Stimulated activated CD4-positive, alpha-beta T cell treated with anti-CD3 and anti-CD28 coated beads, Interleukin-1b, Interleukin-23, amount 100 ng/mL, for 4 hours (primary cell): ENCODE measurements at regions not wholly inside any gene's neighbourhood (a gene's known extent, or its start where the extent isn't known, plus 50 kb on each side); places are given as distances from the start of the nearest gene placed in this dataset.

ENCODE experiments used
- DNase-seq, 2 donors: peaks; one replicate each; pipeline ENCODE4 v3.0.0-alpha.2; 2020; ENCODE audit warnings: low read depth in 2 of 2

- no peak for DNase-seq
These were observed 264.2 kb downstream of the INSC start for GRCh38 chr11:15378941-15379340.

GRCh38 chr11:15379483-15379882 is 264.8 kb downstream of the INSC start:
- DNase-seq: no peak

GRCh38 chr11:15390857-15391256 is 276.1 kb downstream of the INSC start:
- no peak for DNase-seq

- no peak for DNase-seq
These were observed 282.1 kb downstream of the INSC start for GRCh38 chr11:15396778-15397177.

- DNase-seq: no peak
These were observed 292.2 kb downstream of the INSC start for GRCh38 chr11:15406851-15407351.

GRCh38 chr11:15412054-15412453 is 297.3 kb downstream of the INSC start:
- DNase-seq: no peak

GRCh38 chr11:15418921-15419320 is 304.2 kb downstream of the INSC start:
- no peak for DNase-seq

- DNase-seq: no peak
These were observed 305.0 kb downstream of the INSC start for GRCh38 chr11:15419696-15420095.

- no peak for DNase-seq
These were observed 315.7 kb downstream of the INSC start for GRCh38 chr11:15430381-15430780.

- DNase-seq: no peak
These were observed 319.8 kb downstream of the INSC start for GRCh38 chr11:15434529-15434928.

- no peak for DNase-seq
These were observed 331.6 kb downstream of the INSC start for GRCh38 chr11:15446315-15446714.

- DNase-seq: no peak
These were observed 332.2 kb downstream of the INSC start for GRCh38 chr11:15446929-15447328.

- no peak for DNase-seq
These were observed 337.0 kb downstream of the INSC start for GRCh38 chr11:15451713-15452112.

GRCh38 chr11:15453211-15453765 is 338.6 kb downstream of the INSC start:
- DNase-seq: no peak

GRCh38 chr11:15468466-15468865 is 353.7 kb downstream of the INSC start:
- no peak for DNase-seq

- DNase-seq: no peak
These were observed 356.5 kb downstream of the INSC start for GRCh38 chr11:15471048-15471894.

GRCh38 chr11:15471895-15472799 is 357.4 kb downstream of the INSC start:
- no peak for DNase-seq

GRCh38 chr11:15473954-15474837 is 359.5 kb downstream of the INSC start:
- no peak for DNase-seq

- no peak for DNase-seq
These were observed 361.7 kb downstream of the INSC start for GRCh38 chr11:15476371-15476917.

GRCh38 chr11:15481871-15482270 is 367.1 kb downstream of the INSC start:
- DNase-seq: no peak

GRCh38 chr11:15483205-15483604 is 368.5 kb downstream of the INSC start:
- DNase-seq: no peak
